Tibial artery (tissue), 4 donors: ENCODE measurements at regions not wholly inside any gene's neighbourhood (a gene's known extent, or its start where the extent isn't known, plus 50 kb on each side); places are given as distances from the start of the nearest gene placed in this dataset.

ENCODE experiments used
- DNase-seq, 2 donors: peaks; one replicate each; pipeline ENCODE4 v3.0.0-alpha.2; 2019
- H3K27ac ChIP-seq, 2 donors: fragments of 200-600 bp; sonication (generic) in 1 of 2; 1 replicate in 1 of 2; 2 replicates in 1 of 2; pipeline ENCODE4 v1.5.1; 2018 to 2019; ENCODE audit warnings: mild to moderate bottlenecking in 1 of 2
- H3K27me3 ChIP-seq, 2 donors: fragments of 200-600 bp; sonication (generic) in 1 of 2; one replicate each; pipeline versions ENCODE4 v1.5.1 to v1.6.0; 2016 to 2019
- H3K36me3 ChIP-seq, 3 donors: fragments of 200-600 bp; sonication (generic) in 2 of 3; one replicate each; pipeline ENCODE4 v1.5.1; 2016 to 2019; ENCODE audit warnings: mild to moderate bottlenecking in 2 of 3
- H3K4me1 ChIP-seq, 4 donors: fragments of 200-600 bp; sonication (generic) in 2 of 4; 1 replicate in 3 of 4; 2 replicates in 1 of 4; pipeline ENCODE4 v1.5.1; 2016 to 2019
- H3K4me3 ChIP-seq, 2 donors: fragments of 200-600 bp; sonication (generic) in 1 of 2; 1 replicate in 1 of 2; 2 replicates in 1 of 2; pipeline ENCODE4 v1.5.1; 2018 to 2019; ENCODE audit warnings: mild to moderate bottlenecking in 2 of 2
- H3K9me3 ChIP-seq, 3 donors: fragments of 200-600 bp; sonication (generic) in 1 of 3; one replicate each; pipeline ENCODE4 v1.5.1; 2016 to 2019
- CTCF ChIP-seq, 2 experiments: fragments of 200-600 bp in 1 of 2; fragments of 450-650 bp in 1 of 2; IDR thresholded peaks; one replicate each; pipeline ENCODE4 v1.5.1; 2017 to 2019; ENCODE audit warnings: antibody characterized with exemption in 2 of 2, mild to moderate bottlenecking in 1 of 2, moderate library complexity in 1 of 2
- intact Hi-C: fragments of 100-400 bp; cut with DNase I; formaldehyde crosslinking; loops from one replicate; pipeline ENCODE4 v1.15.0; 2023; ENCODE audit warnings: low total_unique reads

DNA sequence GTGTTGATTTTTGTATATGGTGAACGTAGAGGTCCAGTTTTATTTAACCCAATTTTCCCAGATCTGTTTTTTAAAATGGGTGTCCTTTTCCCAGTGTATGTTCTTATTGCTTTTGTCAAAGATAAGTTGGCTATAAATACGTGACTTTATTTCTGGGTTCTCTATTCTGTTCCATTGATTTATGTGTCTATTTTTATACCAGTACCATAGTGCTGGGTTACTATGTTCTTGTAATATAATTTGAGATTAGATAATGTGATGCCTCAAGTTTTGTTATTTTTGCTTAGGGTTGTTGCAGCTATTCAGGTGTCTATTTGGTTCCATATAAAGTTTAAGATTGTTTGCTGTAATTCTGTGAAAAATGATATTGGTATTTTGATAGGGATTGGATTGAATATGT lies 749.1 kb upstream of the GRIA3 start:
- no peak for DNase-seq
- intact Hi-C loops: no loop called here
- no peak overlapping the region for H3K4me3 ChIP-seq
- TF ChIP-seq CTCF (IDR thresholded peaks at IDR 0.05): no peak
- peaks cover 0 to 12% (median 9%) of the 10 kb centered on the region in 3 donors for H3K9me3 ChIP-seq
- no peaks in the 10 kb centered on the region for H3K4me1 ChIP-seq
- H3K27me3 ChIP-seq: no peaks in the 10 kb centered on the region
- H3K36me3 ChIP-seq: no peaks in the 10 kb centered on the region
- H3K27ac ChIP-seq: no peak overlapping the region

- DNase-seq: no peak
- no peak for TF ChIP-seq CTCF (IDR thresholded peaks at IDR 0.05)
- intact Hi-C loops: no loop called here
- no peaks in the 10 kb centered on the region for H3K36me3 ChIP-seq
- H3K4me1 ChIP-seq: no peaks in the 10 kb centered on the region
- peaks cover 0 to 12% (median 9%) of the 10 kb centered on the region in 3 donors for H3K9me3 ChIP-seq
- H3K4me3 ChIP-seq: no peak overlapping the region
- H3K27ac ChIP-seq: no peak overlapping the region
- H3K27me3 ChIP-seq: no peaks in the 10 kb centered on the region
Measured at GRCh38 chrX:122439831-122440230, 744.2 kb upstream of the GRIA3 start.

DNA sequence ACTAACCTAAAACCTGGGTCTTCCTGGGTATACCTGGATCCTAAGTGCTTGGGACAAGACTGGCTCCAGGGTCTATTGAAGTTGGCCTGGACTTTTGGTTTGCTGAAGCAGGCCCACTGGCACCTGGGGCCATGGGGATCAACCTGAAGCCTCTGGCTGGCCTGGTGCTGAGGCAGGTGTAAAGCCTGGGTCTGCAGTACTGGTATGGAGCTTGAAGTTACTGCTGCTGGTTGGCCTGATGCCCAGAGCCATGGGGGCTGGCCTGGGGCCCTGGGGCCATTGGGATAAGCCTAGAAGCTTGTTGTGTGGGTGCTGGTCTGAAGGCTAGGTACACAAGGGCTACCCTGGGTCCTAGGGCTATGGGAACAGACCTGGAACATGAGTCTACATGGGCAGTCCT lies 743.2 kb upstream of the GRIA3 start:
- Histone ChIP-seq H3K9me3 (peaks cover 0 to 12% (median 9%) of the 10 kb centered on the region in 3 donors), H3K36me3 (no peaks in the 10 kb centered on the region), H3K27me3 (no peaks in the 10 kb centered on the region), H3K27ac (no peak overlapping the region), H3K4me3 (no peak overlapping the region), H3K4me1 (no peaks in the 10 kb centered on the region)
- TF ChIP-seq CTCF (IDR thresholded peaks at IDR 0.05): no peak
- no peak for DNase-seq
- intact Hi-C loops: no loop called here

- no peak overlapping the region for H3K27ac ChIP-seq
- TF ChIP-seq CTCF (IDR thresholded peaks at IDR 0.05): no peak
- no peaks in the 10 kb centered on the region for H3K36me3 ChIP-seq
- no peak for DNase-seq
- no peak overlapping the region for H3K4me3 ChIP-seq
- H3K4me1 ChIP-seq: no peaks in the 10 kb centered on the region
- H3K9me3 ChIP-seq: peaks cover 0 to 12% (median 9%) of the 10 kb centered on the region in 3 donors
- intact Hi-C loops: no loop called here
- H3K27me3 ChIP-seq: no peaks in the 10 kb centered on the region
Measured at GRCh38 chrX:122441451-122441850, 742.6 kb upstream of the GRIA3 start.

DNA sequence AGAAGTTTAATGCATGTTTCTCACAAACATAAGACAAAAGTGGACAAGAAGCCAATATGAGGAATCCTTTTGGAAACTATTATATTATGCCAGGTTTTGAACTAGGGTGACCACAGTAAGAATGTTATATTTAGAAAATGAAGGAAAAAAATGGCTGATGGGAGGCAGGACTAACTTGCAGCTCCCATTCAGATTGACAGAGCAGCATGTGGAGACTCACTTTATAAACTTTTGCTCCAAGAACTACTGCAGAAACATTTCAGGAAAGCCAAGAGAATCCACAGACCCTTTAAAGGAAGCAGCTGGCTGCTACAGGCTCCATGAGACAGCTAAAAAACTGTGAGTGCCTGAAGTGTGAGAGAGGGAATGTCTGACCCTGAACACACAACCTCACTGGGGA lies 738.6 kb upstream of the GRIA3 start:
- no peaks in the 10 kb centered on the region for H3K27me3 ChIP-seq
- intact Hi-C loops: no loop called here
- no peak overlapping the region for H3K27ac ChIP-seq
- H3K9me3 ChIP-seq: peaks cover 0 to 3% (median 0%) of the 10 kb centered on the region in 3 donors
- no peaks in the 10 kb centered on the region for H3K4me1 ChIP-seq
- H3K36me3 ChIP-seq: no peaks in the 10 kb centered on the region
- no peak overlapping the region for H3K4me3 ChIP-seq
- DNase-seq: no peak
- TF ChIP-seq CTCF (IDR thresholded peaks at IDR 0.05): no peak

GRCh38 chrX:122464341-122464740 lies 719.7 kb upstream of the GRIA3 start:
- intact Hi-C loops: no loop called here
- H3K27me3 ChIP-seq: no peaks in the 10 kb centered on the region
- H3K4me3 ChIP-seq: no peak overlapping the region
- TF ChIP-seq CTCF (IDR thresholded peaks at IDR 0.05): no peak
- no peaks in the 10 kb centered on the region for H3K36me3 ChIP-seq
- H3K9me3 ChIP-seq: no peaks in the 10 kb centered on the region
- no peaks in the 10 kb centered on the region for H3K4me1 ChIP-seq
- no peak overlapping the region for H3K27ac ChIP-seq
- DNase-seq: no peak
